KOPT-K1 (cell line): ENCODE measurements at regions not wholly inside any gene's neighbourhood (a gene's known extent, or its start where the extent isn't known, plus 50 kb on each side); places are given as distances from the start of the nearest gene placed in this dataset.
"Not testable (repeated sequence)": the region's sequence is repeated elsewhere in the genome, so short reads cannot be mapped to it uniquely, and the experiment has no call there.

Experiments
- H3K27ac ChIP-seq: fragments of 200-600 bp; sonication (generic); 2 replicates; pipeline ENCODE4 v1.5.1; 2016; ENCODE audit warnings: antibody characterized with exemption, mild to moderate bottlenecking, low read depth, low read length; ENCODE audit not compliant: poor library complexity, severe bottlenecking
- H3K36me3 ChIP-seq: fragments of 200-600 bp; sonication (generic); 2 replicates; pipeline ENCODE4 v1.5.1; 2017; ENCODE audit warnings: antibody characterized with exemption, mild to moderate bottlenecking, low read length, moderate library complexity; ENCODE audit not compliant: insufficient read depth
- H3K9me3 ChIP-seq: fragments of 200-600 bp; sonication (generic); 2 replicates; pipeline ENCODE4 v1.5.1; 2017; ENCODE audit warnings: antibody characterized with exemption, low read length, mild to moderate bottlenecking; ENCODE audit not compliant: insufficient read depth, poor library complexity, severe bottlenecking

- Histone ChIP-seq H3K9me3 (no peaks in the 10 kb centered on the region), H3K36me3 (no peaks in the 10 kb centered on the region), H3K27ac (no peak overlapping the region)
Measured at GRCh38 chr2:160736148-160737028, 242.8 kb upstream of the RBMS1 start.

- H3K27ac ChIP-seq, result no peak overlapping the region
- no peaks in the 10 kb centered on the region for H3K36me3 ChIP-seq
Measured at GRCh38 chr2:160737247-160737646, 243.6 kb upstream of the RBMS1 start.

GRCh38 chr2:160741271-160741670 lies 247.7 kb upstream of the RBMS1 start:
- Histone ChIP-seq H3K9me3 (no peaks in the 10 kb centered on the region), H3K36me3 (no peaks in the 10 kb centered on the region), H3K27ac (no peak overlapping the region)

More at GRCh38 chr2:160737247-160737646, 243.6 kb upstream of the RBMS1 start:
- H3K9me3 ChIP-seq, result no peaks in the 10 kb centered on the region

- Histone ChIP-seq H3K27ac (no peak overlapping the region), H3K36me3 (no peaks in the 10 kb centered on the region), H3K9me3 (no peaks in the 10 kb centered on the region)
Measured at GRCh38 chr2:160741815-160742214, 248.2 kb upstream of the RBMS1 start.

GRCh38 chr2:160742667-160743066 lies 249.1 kb upstream of the RBMS1 start:
- no peaks in the 10 kb centered on the region for H3K36me3 ChIP-seq
- H3K9me3 ChIP-seq, result no peaks in the 10 kb centered on the region
- no peak overlapping the region for H3K27ac ChIP-seq

- no peaks in the 10 kb centered on the region for H3K9me3 ChIP-seq
- no peak overlapping the region for H3K27ac ChIP-seq
- H3K36me3 ChIP-seq, result no peaks in the 10 kb centered on the region
Measured at GRCh38 chr2:160747501-160748170, 254.0 kb upstream of the RBMS1 start.

GRCh38 chr2:160751021-160751420 lies 257.4 kb upstream of the RBMS1 start:
- Histone ChIP-seq H3K27ac (no peak overlapping the region), H3K36me3 (no peaks in the 10 kb centered on the region), H3K9me3 (peaks cover 14% of the 10 kb centered on the region)

GRCh38 chr2:160752475-160753330 lies 259.1 kb upstream of the RBMS1 start:
- H3K27ac ChIP-seq, result no peak overlapping the region
- no peaks in the 10 kb centered on the region for H3K36me3 ChIP-seq
- H3K9me3 ChIP-seq, result peaks cover 14% of the 10 kb centered on the region

- Histone ChIP-seq H3K27ac (no peak overlapping the region), H3K36me3 (no peaks in the 10 kb centered on the region), H3K9me3 (peaks cover 14% of the 10 kb centered on the region)
Measured at GRCh38 chr2:160753331-160753654, 259.7 kb upstream of the RBMS1 start.

GRCh38 chr2:160753960-160754359 lies 260.4 kb upstream of the RBMS1 start:
- no peaks in the 10 kb centered on the region for H3K36me3 ChIP-seq
- peaks cover 14% of the 10 kb centered on the region for H3K9me3 ChIP-seq
- H3K27ac ChIP-seq, result no peak overlapping the region

GRCh38 chr2:160756481-160756880 lies 262.9 kb upstream of the RBMS1 start:
- Histone ChIP-seq H3K36me3 (no peaks in the 10 kb centered on the region), H3K9me3 (peaks cover 14% of the 10 kb centered on the region), H3K27ac (no peak overlapping the region)

- H3K36me3 ChIP-seq, H3K27ac ChIP-seq, H3K9me3 ChIP-seq: not testable (repeated sequence)
Measured at GRCh38 chr2:160762493-160763128, 269.0 kb upstream of the RBMS1 start.

GRCh38 chr2:160783474-160783873 lies 289.9 kb upstream of the RBMS1 start:
- H3K9me3 ChIP-seq, result peaks cover 19% of the 10 kb centered on the region
- H3K27ac ChIP-seq, result no peak overlapping the region
- no peaks in the 10 kb centered on the region for H3K36me3 ChIP-seq

- Histone ChIP-seq H3K9me3 (peaks cover 13% of the 10 kb centered on the region), H3K36me3 (no peaks in the 10 kb centered on the region), H3K27ac (no peak overlapping the region)
Measured at GRCh38 chr2:160784034-160784433, 290.4 kb upstream of the RBMS1 start.

GRCh38 chr2:160790738-160791137 lies 297.1 kb upstream of the RBMS1 start:
- no peak overlapping the region for H3K27ac ChIP-seq

More at GRCh38 chr2:160790738-160791137, 297.1 kb upstream of the RBMS1 start:
- Histone ChIP-seq H3K36me3 (no peaks in the 10 kb centered on the region), H3K9me3 (no peaks in the 10 kb centered on the region)
